SK-N-SH (cell line): ENCODE measurements at regions not wholly inside any gene's neighbourhood (a gene's known extent, or its start where the extent isn't known, plus 50 kb on each side); places are given as distances from the start of the nearest gene placed in this dataset.

Experiments
- ELF1 ChIP-seq: IDR thresholded peaks from 2 replicates; pipeline ENCODE4 v1.4.0; 2012
- EZH2phosphoT487 ChIP-seq: fragments of 200-600 bp; sonication (generic); IDR thresholded peaks from 2 replicates; pipeline ENCODE4 v1.6.1; 2017; ENCODE audit warnings: low read depth, mixed run types, mild to moderate bottlenecking, antibody characterized with exemption, moderate library complexity, borderline replicate concordance
- MXI1 ChIP-seq: IDR thresholded peaks from 2 replicates; pipeline ENCODE4 v1.6.1; 2012; ENCODE audit warnings: mild to moderate bottlenecking, low read depth, low read length, improper control_type of control experiment
- PBX3 ChIP-seq: IDR thresholded peaks from 2 replicates; pipeline ENCODE4; 2012
- RXRA ChIP-seq: IDR thresholded peaks from 2 replicates; pipeline ENCODE4 v1.4.0; 2012; ENCODE audit warnings: low read depth, mild to moderate bottlenecking, borderline replicate concordance
- TAF1 ChIP-seq: IDR thresholded peaks from 2 replicates; pipeline ENCODE4 v1.6.1; 2012; ENCODE audit warnings: low read depth, mild to moderate bottlenecking, low read length, moderate library complexity, borderline replicate concordance
- TCF12 ChIP-seq: IDR thresholded peaks from 2 replicates; pipeline ENCODE4 v1.4.0; 2012
- USF2 ChIP-seq: fragments of 150-350 bp; IDR thresholded peaks from 2 replicates; pipeline ENCODE4 v1.6.1; 2017; ENCODE audit warnings: antibody characterized with exemption, low read length, low read depth, borderline replicate concordance
- YY1 ChIP-seq: IDR thresholded peaks from 2 replicates; pipeline ENCODE4 v1.4.0; 2012; ENCODE audit warnings: low read depth, mild to moderate bottlenecking
- ZBTB33 ChIP-seq: IDR thresholded peaks from 2 replicates; pipeline ENCODE4 v1.4.0; 2012; ENCODE audit warnings: low read depth, borderline replicate concordance
- TF ChIP-seq, protein P1 (sequence below): fragments of 200-600 bp; sonication (generic); IDR thresholded peaks from 2 replicates; pipeline ENCODE4 v1.6.1; 2017; ENCODE audit warnings: antibody characterized with exemption, mild to moderate bottlenecking, moderate library complexity

GRCh38 chr5:7330256-7330655 is 65.7 kb upstream of the ADCY2 start:
- TF ChIP-seq TAF1 (no peak), USF2 (no peak), EZH2phosphoT487 (no peak), ZBTB33 (no peak), MXI1 (no peak), YY1 (no peak), ELF1 (no peak), RXRA (no peak), PBX3 (no peak), TCF12 (no peak)
- TF ChIP-seq, protein P1, sequence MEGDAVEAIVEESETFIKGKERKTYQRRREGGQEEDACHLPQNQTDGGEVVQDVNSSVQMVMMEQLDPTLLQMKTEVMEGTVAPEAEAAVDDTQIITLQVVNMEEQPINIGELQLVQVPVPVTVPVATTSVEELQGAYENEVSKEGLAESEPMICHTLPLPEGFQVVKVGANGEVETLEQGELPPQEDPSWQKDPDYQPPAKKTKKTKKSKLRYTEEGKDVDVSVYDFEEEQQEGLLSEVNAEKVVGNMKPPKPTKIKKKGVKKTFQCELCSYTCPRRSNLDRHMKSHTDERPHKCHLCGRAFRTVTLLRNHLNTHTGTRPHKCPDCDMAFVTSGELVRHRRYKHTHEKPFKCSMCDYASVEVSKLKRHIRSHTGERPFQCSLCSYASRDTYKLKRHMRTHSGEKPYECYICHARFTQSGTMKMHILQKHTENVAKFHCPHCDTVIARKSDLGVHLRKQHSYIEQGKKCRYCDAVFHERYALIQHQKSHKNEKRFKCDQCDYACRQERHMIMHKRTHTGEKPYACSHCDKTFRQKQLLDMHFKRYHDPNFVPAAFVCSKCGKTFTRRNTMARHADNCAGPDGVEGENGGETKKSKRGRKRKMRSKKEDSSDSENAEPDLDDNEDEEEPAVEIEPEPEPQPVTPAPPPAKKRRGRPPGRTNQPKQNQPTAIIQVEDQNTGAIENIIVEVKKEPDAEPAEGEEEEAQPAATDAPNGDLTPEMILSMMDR = no peak
